ENCODE measurements at regions not wholly inside any gene's neighbourhood (a gene's known extent, or its start where the extent isn't known, plus 50 kb on each side); places are given as distances from the start of the nearest gene placed in this dataset.

GRCh38 chr22:49266561-49267519 lies 560.8 kb downstream of the BRD1 start:
- no peak for DNase-seq
- no peak for ATAC-seq (replicated peaks)
- Mint-ChIP-seq H3K4me1 (no peaks in the 10 kb centered on the region), H3K4me3 (no peak overlapping the region), H3K36me3 (no peaks in the 10 kb centered on the region), H3K27me3 (peaks cover 37 to 57% of the 10 kb centered on the region in 2 donors), H3K27ac (no peak overlapping the region), H3K9me3 (no peaks in the 10 kb centered on the region)

DNA sequence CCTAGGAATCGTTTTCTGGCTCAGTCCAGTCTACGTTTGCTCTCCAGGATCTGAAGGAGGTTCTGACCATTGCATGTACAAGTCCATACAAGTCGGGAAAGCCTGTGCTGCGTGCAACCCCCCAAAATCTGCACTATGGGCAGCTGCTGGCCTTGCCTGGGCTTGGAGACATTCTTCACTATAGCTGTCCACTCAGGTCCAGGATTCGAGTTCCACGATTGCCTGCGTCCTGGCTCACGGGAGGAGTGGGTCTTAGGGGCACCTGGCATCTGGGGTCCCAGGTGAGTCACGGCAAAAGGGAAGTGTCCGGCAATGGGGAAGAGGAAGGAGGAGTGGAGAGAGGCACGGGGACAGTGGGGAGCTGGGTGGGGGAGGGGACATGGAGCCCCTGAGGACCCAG lies 563.0 kb downstream of the BRD1 start:
- no peaks in the 10 kb centered on the region for H3K4me1 Mint-ChIP-seq
- ATAC-seq (replicated peaks) (no peak), DNase-seq (no peak)
- H3K9me3 Mint-ChIP-seq, result peaks cover 3 to 4% of the 10 kb centered on the region in 2 donors
- H3K27ac Mint-ChIP-seq, result no peak overlapping the region
- no peaks in the 10 kb centered on the region for H3K36me3 Mint-ChIP-seq
- H3K4me3 Mint-ChIP-seq, result no peak overlapping the region
- peaks cover 21 to 39% of the 10 kb centered on the region in 2 donors for H3K27me3 Mint-ChIP-seq

GRCh38 chr22:49263101-49263500 lies 564.6 kb downstream of the BRD1 start:
- Mint-ChIP-seq H3K9me3 (peaks cover 3 to 4% of the 10 kb centered on the region in 2 donors), H3K27me3 (peaks cover 16 to 23% of the 10 kb centered on the region in 2 donors), H3K27ac (no peak overlapping the region)

GRCh38 chr22:49262167-49262566 lies 565.5 kb downstream of the BRD1 start:
- Mint-ChIP-seq H3K4me3 (no peak overlapping the region), H3K9me3 (peaks cover 3 to 4% of the 10 kb centered on the region in 2 donors), H3K4me1 (no peaks in the 10 kb centered on the region), H3K36me3 (no peaks in the 10 kb centered on the region), H3K27ac (no peak overlapping the region), H3K27me3 (peaks cover 12 to 14% of the 10 kb centered on the region in 2 donors)
- ATAC-seq (replicated peaks) (no peak), DNase-seq (no peak)

More at GRCh38 chr22:49263101-49263500, 564.6 kb downstream of the BRD1 start:
- H3K4me1 Mint-ChIP-seq, result no peaks in the 10 kb centered on the region
- ATAC-seq (replicated peaks) (no peak), DNase-seq (no peak)
- no peak overlapping the region for H3K4me3 Mint-ChIP-seq
- H3K36me3 Mint-ChIP-seq, result no peaks in the 10 kb centered on the region

DNA sequence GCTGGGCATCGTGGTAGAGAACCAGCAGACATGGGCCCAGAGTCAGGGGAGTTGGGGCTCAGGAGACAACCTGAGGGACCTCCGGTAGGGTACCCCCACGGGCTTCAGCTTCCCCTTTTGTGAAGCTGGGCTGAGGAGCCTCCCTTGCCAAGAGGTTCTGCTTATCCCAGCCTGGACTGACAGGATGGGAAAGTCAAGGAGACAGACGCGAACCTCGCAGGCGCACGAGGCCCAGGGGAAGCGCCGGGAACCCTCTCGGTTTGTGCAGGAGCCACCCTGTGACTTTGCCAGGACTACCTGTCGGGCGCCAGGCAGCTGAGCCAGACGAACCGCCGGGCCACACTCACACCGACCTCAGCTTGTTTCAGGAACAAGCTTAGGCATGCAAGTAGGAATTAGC lies 566.1 kb downstream of the BRD1 start:
- no peak for ATAC-seq (replicated peaks)
- H3K27me3 Mint-ChIP-seq, result peaks cover 11% of the 10 kb centered on the region in 2 donors
- H3K36me3 Mint-ChIP-seq, result no peaks in the 10 kb centered on the region
- H3K4me1 Mint-ChIP-seq, result no peaks in the 10 kb centered on the region
- no peak for DNase-seq
- no peak overlapping the region for H3K27ac Mint-ChIP-seq
- H3K9me3 Mint-ChIP-seq, result peaks cover 3 to 4% of the 10 kb centered on the region in 2 donors
- H3K4me3 Mint-ChIP-seq, result no peak overlapping the region

GRCh38 chr22:49260681-49261580 lies 566.7 kb downstream of the BRD1 start:
- Mint-ChIP-seq H3K4me3 (no peak overlapping the region), H3K4me1 (no peaks in the 10 kb centered on the region), H3K9me3 (peaks cover 3 to 4% of the 10 kb centered on the region in 2 donors), H3K27ac (no peak overlapping the region), H3K36me3 (no peaks in the 10 kb centered on the region), H3K27me3 (peaks cover 15 to 17% of the 10 kb centered on the region in 2 donors)
- no peak for ATAC-seq (replicated peaks)
- no peak for DNase-seq

- DNase-seq, result no peak
- Mint-ChIP-seq H3K4me3 (no peak overlapping the region), H3K27me3 (peaks cover 16 to 20% of the 10 kb centered on the region in 2 donors), H3K36me3 (no peaks in the 10 kb centered on the region), H3K4me1 (no peaks in the 10 kb centered on the region), H3K27ac (no peak overlapping the region), H3K9me3 (peaks cover 3 to 4% of the 10 kb centered on the region in 2 donors)
- no peak for ATAC-seq (replicated peaks)
Measured at GRCh38 chr22:49259839-49260615, 567.6 kb downstream of the BRD1 start.

DNA sequence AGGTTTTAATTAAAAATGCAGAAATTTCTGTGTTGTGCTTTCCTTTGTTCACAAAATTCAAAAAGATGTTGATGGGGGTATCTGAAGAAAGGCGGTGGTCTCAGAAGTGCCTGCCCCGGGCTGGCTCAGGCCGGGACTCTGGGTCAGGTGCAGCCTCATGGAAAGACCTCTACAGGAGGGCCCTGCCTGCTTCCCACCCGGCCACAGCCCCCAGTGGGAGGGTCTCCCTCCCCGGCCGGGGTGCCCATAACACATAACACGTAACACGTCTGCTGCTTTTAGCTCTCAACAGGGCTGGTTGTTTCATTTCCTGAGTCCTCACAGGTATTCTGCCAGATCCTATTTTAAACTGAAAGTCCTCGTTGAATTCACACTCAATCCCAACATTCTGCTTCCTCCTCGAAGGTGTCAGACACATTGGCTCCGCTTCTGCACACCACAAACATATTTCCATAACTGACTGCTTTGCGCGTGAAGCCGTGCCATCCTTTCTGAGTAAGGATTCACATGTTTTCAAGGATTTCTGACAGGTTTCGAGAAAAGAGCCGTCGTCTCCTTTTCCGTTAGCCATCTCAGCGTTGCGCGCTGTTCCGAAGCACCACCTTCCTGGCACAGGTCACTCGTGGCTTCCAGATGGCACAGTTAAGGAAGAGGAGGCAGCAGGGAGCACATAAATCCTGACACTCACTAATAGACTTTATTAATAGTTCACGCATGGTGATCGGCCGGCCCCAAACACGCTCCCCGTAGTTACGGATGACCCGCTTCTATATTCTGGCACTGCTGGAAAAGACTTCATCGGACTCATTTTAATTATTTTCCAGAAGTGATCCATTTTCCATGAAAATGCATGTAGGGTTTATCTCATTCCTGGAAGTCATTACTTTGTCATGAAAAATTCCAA lies 569.3 kb downstream of the BRD1 start:
- H3K4me3 Mint-ChIP-seq, result no peak overlapping the region

GRCh38 chr22:49257551-49257961 lies 570.1 kb downstream of the BRD1 start:
- no peaks in the 10 kb centered on the region for H3K4me1 Mint-ChIP-seq
- H3K27me3 Mint-ChIP-seq, result peaks cover 11 to 13% of the 10 kb centered on the region in 2 donors
- H3K4me3 Mint-ChIP-seq, result no peak overlapping the region
- H3K27ac Mint-ChIP-seq, result no peak overlapping the region
- H3K9me3 Mint-ChIP-seq, result peaks cover 3 to 6% of the 10 kb centered on the region in 2 donors
- no peak for DNase-seq
- no peak for ATAC-seq (replicated peaks)
- H3K36me3 Mint-ChIP-seq, result no peaks in the 10 kb centered on the region

More for the DNA sequence above, 569.3 kb downstream of the BRD1 start:
- peaks cover 11 to 13% of the 10 kb centered on the region in 2 donors for H3K27me3 Mint-ChIP-seq
- no peaks in the 10 kb centered on the region for H3K36me3 Mint-ChIP-seq
- H3K9me3 Mint-ChIP-seq, result peaks cover 3 to 6% of the 10 kb centered on the region in 2 donors
- H3K27ac Mint-ChIP-seq, result no peak overlapping the region
- no peak for DNase-seq
- no peaks in the 10 kb centered on the region for H3K4me1 Mint-ChIP-seq
- ATAC-seq (replicated peaks), result no peak

DNA sequence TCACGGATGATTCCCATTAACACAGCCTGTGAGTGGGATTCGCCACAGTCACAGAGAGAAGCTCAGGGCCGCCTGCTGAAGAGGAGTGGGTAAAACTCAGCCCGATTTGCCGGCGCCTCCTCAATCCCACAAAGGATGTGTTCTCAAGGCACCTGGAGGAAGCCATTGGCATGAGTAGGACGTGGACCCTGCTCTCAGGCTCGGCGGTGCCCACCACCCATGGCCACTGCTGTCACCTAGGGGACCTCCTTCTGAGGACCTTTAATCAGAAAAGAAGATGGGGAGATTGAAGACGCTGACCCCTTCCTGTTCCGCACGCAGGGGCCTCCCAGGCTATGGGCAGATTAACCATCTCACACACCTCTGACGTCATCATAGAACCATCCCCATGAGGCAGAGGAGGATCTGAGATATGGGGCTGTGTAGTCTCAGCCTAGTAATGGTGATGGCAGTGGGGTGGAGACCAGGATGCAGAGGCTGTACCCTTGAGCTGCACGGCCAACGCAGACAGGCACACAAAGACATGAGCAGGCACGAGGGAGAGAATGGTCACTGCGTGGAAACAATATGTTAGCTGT lies 571.8 kb downstream of the BRD1 start:
- H3K27me3 Mint-ChIP-seq, result peaks cover 17 to 18% of the 10 kb centered on the region in 2 donors
- DNase-seq (no peak), ATAC-seq (replicated peaks) (no peak)
- no peak overlapping the region for H3K4me3 Mint-ChIP-seq
- H3K4me1 Mint-ChIP-seq, result no peaks in the 10 kb centered on the region
- H3K27ac Mint-ChIP-seq, result no peak overlapping the region
- peaks cover 3 to 6% of the 10 kb centered on the region in 2 donors for H3K9me3 Mint-ChIP-seq
- no peaks in the 10 kb centered on the region for H3K36me3 Mint-ChIP-seq

DNA sequence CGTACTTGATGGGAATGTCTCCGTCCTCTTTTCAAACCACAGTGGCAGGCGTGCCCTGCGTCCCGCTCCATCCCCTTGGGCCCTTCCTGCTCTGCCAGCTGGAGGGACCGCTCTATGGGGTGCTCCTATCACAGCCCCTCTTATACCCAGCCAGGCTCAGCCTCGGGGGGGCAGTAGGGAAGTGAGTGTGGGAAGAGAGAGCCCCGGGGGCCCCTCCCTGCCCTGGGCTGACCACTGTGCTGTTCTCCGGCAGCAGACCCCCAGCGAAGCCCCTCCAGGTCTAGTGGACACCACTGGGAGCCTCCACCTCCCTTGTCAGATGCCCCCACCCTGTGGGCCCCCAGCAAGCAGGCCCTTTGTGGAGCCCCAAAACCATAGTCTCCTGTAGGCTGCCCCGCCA lies 572.5 kb downstream of the BRD1 start:
- Mint-ChIP-seq H3K4me1 (no peaks in the 10 kb centered on the region), H3K4me3 (no peak overlapping the region), H3K36me3 (no peaks in the 10 kb centered on the region), H3K9me3 (peaks cover 0 to 3% of the 10 kb centered on the region in 2 donors), H3K27ac (no peak overlapping the region), H3K27me3 (peaks cover 17 to 18% of the 10 kb centered on the region in 2 donors)
- no peak for DNase-seq
- no peak for ATAC-seq (replicated peaks)

DNA sequence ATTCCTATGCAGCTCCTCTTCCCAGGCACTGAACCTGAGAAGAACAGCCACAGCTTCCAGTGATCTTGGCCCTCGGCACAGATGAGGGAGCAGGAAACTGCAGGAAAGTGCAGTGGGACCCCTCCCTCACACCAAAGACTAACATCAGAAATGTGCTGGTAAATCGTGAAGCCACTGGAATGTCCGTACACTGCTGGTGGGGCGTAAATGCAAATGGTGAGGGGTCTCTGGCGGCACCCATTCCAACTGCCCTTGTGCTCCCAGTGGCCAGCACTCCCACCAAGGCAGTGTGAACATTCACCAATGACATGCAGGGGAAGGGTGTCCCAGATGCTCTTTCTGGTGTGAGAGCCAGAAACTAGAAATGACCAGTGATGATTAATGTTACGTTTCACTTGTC lies 574.0 kb downstream of the BRD1 start:
- no peak for DNase-seq
- Mint-ChIP-seq H3K4me3 (no peak overlapping the region), H3K27me3 (peaks cover 17 to 18% of the 10 kb centered on the region in 2 donors), H3K4me1 (no peaks in the 10 kb centered on the region), H3K9me3 (peaks cover 0 to 2% of the 10 kb centered on the region in 2 donors), H3K27ac (no peak overlapping the region), H3K36me3 (no peaks in the 10 kb centered on the region)
- no peak for ATAC-seq (replicated peaks)

GRCh38 chr22:49251371-49251770 lies 576.3 kb downstream of the BRD1 start:
- Mint-ChIP-seq H3K4me3 (no peak overlapping the region), H3K4me1 (no peaks in the 10 kb centered on the region), H3K27ac (no peak overlapping the region), H3K9me3 (peaks cover 0 to 2% of the 10 kb centered on the region in 2 donors), H3K27me3 (peaks cover 16 to 18% of the 10 kb centered on the region in 2 donors), H3K36me3 (no peaks in the 10 kb centered on the region)
- no peak for ATAC-seq (replicated peaks)
- no peak for DNase-seq
